Muscle layer of duodenum (tissue), 2 donors: ENCODE measurements at regions not wholly inside any gene's neighbourhood (a gene's known extent, or its start where the extent isn't known, plus 50 kb on each side); places are given as distances from the start of the nearest gene placed in this dataset.

Experiments used
- H3K27ac ChIP-seq: one replicate; pipeline ENCODE4 v1.7.0; 2013; ENCODE audit warnings: mild to moderate bottlenecking, low read length
- H3K27me3 ChIP-seq: one replicate; pipeline ENCODE4 v1.7.0; 2013; ENCODE audit warnings: low read depth, mild to moderate bottlenecking, control low read depth, low read length
- H3K36me3 ChIP-seq, 2 donors: one replicate each; pipeline ENCODE4 v1.7.0; 2013; ENCODE audit warnings: low read length in 2 of 2, control low read depth in 1 of 2, mild to moderate bottlenecking in 1 of 2; ENCODE audit not compliant: insufficient read depth in 2 of 2, control insufficient read depth in 1 of 2
- H3K4me1 ChIP-seq, 2 donors: one replicate each; pipeline ENCODE4 v1.7.0; 2013; ENCODE audit warnings: low read length in 2 of 2, mild to moderate bottlenecking in 2 of 2, control low read depth in 1 of 2, moderate library complexity in 1 of 2; ENCODE audit not compliant: insufficient read depth in 2 of 2, control insufficient read depth in 1 of 2
- H3K4me3 ChIP-seq, 2 donors: one replicate each; pipeline ENCODE4 v1.7.0; 2013; ENCODE audit warnings: low read length in 2 of 2, low read depth in 1 of 2, mild to moderate bottlenecking in 1 of 2
- H3K9me3 ChIP-seq, 2 donors: one replicate each; pipeline ENCODE4 v1.7.0; 2013; ENCODE audit warnings: low read length in 2 of 2, control low read depth in 1 of 2, mild to moderate bottlenecking in 1 of 2; ENCODE audit not compliant: control insufficient read depth in 1 of 2
- donor health status: healthy.

- Histone ChIP-seq H3K4me1 (no peaks in the 10 kb centered on the region), H3K4me3 (no peak overlapping the region), H3K27ac (no peak overlapping the region), H3K27me3 (no peaks in the 10 kb centered on the region), H3K36me3 (no peaks in the 10 kb centered on the region), H3K9me3 (no peaks in the 10 kb centered on the region)
Measured at GRCh38 chr6:11909696-11910132, 102.4 kb upstream of the HIVEP1 start.

GRCh38 chr6:11908436-11909105 lies 103.5 kb upstream of the HIVEP1 start:
- Histone ChIP-seq H3K36me3 (no peaks in the 10 kb centered on the region), H3K27me3 (no peaks in the 10 kb centered on the region), H3K9me3 (no peaks in the 10 kb centered on the region), H3K27ac (no peak overlapping the region), H3K4me1 (no peaks in the 10 kb centered on the region), H3K4me3 (no peak overlapping the region)

GRCh38 chr6:11903645-11904044 lies 108.5 kb upstream of the HIVEP1 start:
- Histone ChIP-seq H3K27ac (no peak overlapping the region), H3K4me1 (no peaks in the 10 kb centered on the region), H3K9me3 (no peaks in the 10 kb centered on the region), H3K36me3 (no peaks in the 10 kb centered on the region), H3K4me3 (no peak overlapping the region), H3K27me3 (no peaks in the 10 kb centered on the region)

GRCh38 chr6:11902527-11902926 lies 109.6 kb upstream of the HIVEP1 start:
- H3K4me3 ChIP-seq = no peak overlapping the region
- no peaks in the 10 kb centered on the region for H3K36me3 ChIP-seq
- H3K4me1 ChIP-seq = no peaks in the 10 kb centered on the region
- H3K27me3 ChIP-seq = no peaks in the 10 kb centered on the region
- H3K9me3 ChIP-seq = no peaks in the 10 kb centered on the region
- H3K27ac ChIP-seq = no peak overlapping the region

- no peak overlapping the region for H3K4me3 ChIP-seq
- no peaks in the 10 kb centered on the region for H3K9me3 ChIP-seq
- H3K27me3 ChIP-seq = no peaks in the 10 kb centered on the region
- no peak overlapping the region for H3K27ac ChIP-seq
- no peaks in the 10 kb centered on the region for H3K36me3 ChIP-seq
- no peaks in the 10 kb centered on the region for H3K4me1 ChIP-seq
Measured at GRCh38 chr6:11900662-11901598, 111.2 kb upstream of the HIVEP1 start.

- H3K36me3 ChIP-seq = no peaks in the 10 kb centered on the region
- no peak overlapping the region for H3K4me3 ChIP-seq
- H3K9me3 ChIP-seq = no peaks in the 10 kb centered on the region
- H3K4me1 ChIP-seq = no peaks in the 10 kb centered on the region
- no peaks in the 10 kb centered on the region for H3K27me3 ChIP-seq
- no peak overlapping the region for H3K27ac ChIP-seq
Measured at GRCh38 chr6:11899645-11900044, 112.5 kb upstream of the HIVEP1 start.

GRCh38 chr6:11894212-11894611 lies 115.6 kb upstream of the ADTRP start:
- H3K27me3 ChIP-seq = no peaks in the 10 kb centered on the region
- H3K4me1 ChIP-seq = no peaks in the 10 kb centered on the region
- H3K27ac ChIP-seq = no peak overlapping the region
- H3K36me3 ChIP-seq = no peaks in the 10 kb centered on the region
- no peak overlapping the region for H3K4me3 ChIP-seq
- H3K9me3 ChIP-seq = peaks cover 0 to 2% of the 10 kb centered on the region in 2 donors

- no peaks in the 10 kb centered on the region for H3K36me3 ChIP-seq
Measured at GRCh38 chr6:11891547-11891946, 112.9 kb upstream of the ADTRP start.

GRCh38 chr6:11890849-11891248 lies 112.2 kb upstream of the ADTRP start:
- Histone ChIP-seq H3K27ac (no peak overlapping the region), H3K27me3 (no peaks in the 10 kb centered on the region), H3K36me3 (no peaks in the 10 kb centered on the region)

More at GRCh38 chr6:11891547-11891946, 112.9 kb upstream of the ADTRP start:
- no peak overlapping the region for H3K4me3 ChIP-seq
- H3K27ac ChIP-seq = no peak overlapping the region
- H3K4me1 ChIP-seq = no peaks in the 10 kb centered on the region
- peaks cover 0 to 2% of the 10 kb centered on the region in 2 donors for H3K9me3 ChIP-seq
- H3K27me3 ChIP-seq = no peaks in the 10 kb centered on the region

GRCh38 chr6:11890209-11890608 lies 111.6 kb upstream of the ADTRP start:
- no peaks in the 10 kb centered on the region for H3K27me3 ChIP-seq
- peaks cover 0 to 2% of the 10 kb centered on the region in 2 donors for H3K9me3 ChIP-seq
- H3K4me3 ChIP-seq = no peak overlapping the region
- no peaks in the 10 kb centered on the region for H3K36me3 ChIP-seq
- no peaks in the 10 kb centered on the region for H3K4me1 ChIP-seq
- H3K27ac ChIP-seq = no peak overlapping the region

More at GRCh38 chr6:11890849-11891248, 112.2 kb upstream of the ADTRP start:
- H3K9me3 ChIP-seq = peaks cover 0 to 2% of the 10 kb centered on the region in 2 donors
- H3K4me1 ChIP-seq = no peaks in the 10 kb centered on the region
- H3K4me3 ChIP-seq = no peak overlapping the region

- Histone ChIP-seq H3K36me3 (no peaks in the 10 kb centered on the region), H3K4me3 (no peak overlapping the region), H3K27ac (no peak overlapping the region), H3K9me3 (peaks cover 0 to 2% of the 10 kb centered on the region in 2 donors), H3K27me3 (no peaks in the 10 kb centered on the region), H3K4me1 (no peaks in the 10 kb centered on the region)
Measured at GRCh38 chr6:11889572-11889971, 111.0 kb upstream of the ADTRP start.
